Activated CD8-positive, alpha-beta memory T cell treated with anti-CD3 and anti-CD28 coated beads, Interleukin-2, amount 50 U/mL, for 48 hours (primary cell): ENCODE measurements at regions not wholly inside any gene's neighbourhood (a gene's known extent, or its start where the extent isn't known, plus 50 kb on each side); places are given as distances from the start of the nearest gene placed in this dataset.

Source experiments
- DNase-seq: peaks from one replicate; pipeline ENCODE4 v3.0.0-alpha.2; 2020

GRCh38 chr7:11895337-11895736 lies 63.3 kb upstream of the THSD7A start:
- no peak for DNase-seq

- DNase-seq = no peak
Observed at GRCh38 chr7:11896663-11897062, 64.7 kb upstream of the THSD7A start.

GRCh38 chr7:11899247-11899646 lies 67.2 kb upstream of the THSD7A start:
- no peak for DNase-seq

- no peak for DNase-seq
Observed at GRCh38 chr7:11910253-11910652, 78.3 kb upstream of the THSD7A start.

GRCh38 chr7:11911900-11912299 lies 79.9 kb upstream of the THSD7A start:
- DNase-seq = no peak

GRCh38 chr7:11914645-11915044 lies 82.6 kb upstream of the THSD7A start:
- no peak for DNase-seq

GRCh38 chr7:11923376-11923930 lies 91.5 kb upstream of the THSD7A start:
- no peak for DNase-seq

- no peak for DNase-seq
Observed at GRCh38 chr7:11931307-11931706, 99.3 kb upstream of the THSD7A start.

GRCh38 chr7:11934796-11935195 lies 102.8 kb upstream of the THSD7A start:
- DNase-seq = no peak

- DNase-seq = no peak
Observed at GRCh38 chr7:11935905-11936304, 103.9 kb upstream of the THSD7A start.

GRCh38 chr7:11946794-11947193 lies 114.8 kb upstream of the THSD7A start:
- DNase-seq = no peak

- no peak for DNase-seq
Observed at GRCh38 chr7:11950281-11950680, 118.3 kb upstream of the THSD7A start.

- DNase-seq = no peak
Observed at GRCh38 chr7:11950942-11951341, 118.9 kb upstream of the THSD7A start.

GRCh38 chr7:11951909-11952308 lies 119.9 kb upstream of the THSD7A start:
- no peak for DNase-seq

- DNase-seq = no peak
Observed at GRCh38 chr7:11952972-11953371, 121.0 kb upstream of the THSD7A start.

- DNase-seq = no peak
Observed at GRCh38 chr7:11956991-11957390, 125.0 kb upstream of the THSD7A start.

- DNase-seq = no peak
Observed at GRCh38 chr7:11957956-11958355, 126.0 kb upstream of the THSD7A start.

- DNase-seq = no peak
Observed at GRCh38 chr7:11959121-11959520, 127.1 kb upstream of the THSD7A start.

- no peak for DNase-seq
Observed at GRCh38 chr7:11960621-11961020, 128.6 kb upstream of the THSD7A start.

GRCh38 chr7:11969643-11970042 lies 137.6 kb upstream of the THSD7A start:
- no peak for DNase-seq

- no peak for DNase-seq
Observed at GRCh38 chr7:11970132-11970531, 138.1 kb upstream of the THSD7A start.

- no peak for DNase-seq
Observed at GRCh38 chr7:11985376-11985775, 153.4 kb upstream of the THSD7A start.

GRCh38 chr7:11985971-11986370 lies 154.0 kb upstream of the THSD7A start:
- DNase-seq = no peak

- no peak for DNase-seq
Observed at GRCh38 chr7:11988186-11988585, 156.2 kb upstream of the THSD7A start.

GRCh38 chr7:12002428-12002827 lies 170.4 kb upstream of the THSD7A start:
- DNase-seq = no peak

- no peak for DNase-seq
Observed at GRCh38 chr7:12004581-12004980, 172.6 kb upstream of the THSD7A start.
